ENCODE measurements at regions not wholly inside any gene's neighbourhood (a gene's known extent, or its start where the extent isn't known, plus 50 kb on each side); places are given as distances from the start of the nearest gene placed in this dataset.
A peak's percentile ranks its signal among the peaks of the same experiment; 100 is the strongest.
"Not testable (repeated sequence)": the region's sequence is repeated elsewhere in the genome, so short reads cannot be mapped to it uniquely, and the experiment has no call there.

DNA sequence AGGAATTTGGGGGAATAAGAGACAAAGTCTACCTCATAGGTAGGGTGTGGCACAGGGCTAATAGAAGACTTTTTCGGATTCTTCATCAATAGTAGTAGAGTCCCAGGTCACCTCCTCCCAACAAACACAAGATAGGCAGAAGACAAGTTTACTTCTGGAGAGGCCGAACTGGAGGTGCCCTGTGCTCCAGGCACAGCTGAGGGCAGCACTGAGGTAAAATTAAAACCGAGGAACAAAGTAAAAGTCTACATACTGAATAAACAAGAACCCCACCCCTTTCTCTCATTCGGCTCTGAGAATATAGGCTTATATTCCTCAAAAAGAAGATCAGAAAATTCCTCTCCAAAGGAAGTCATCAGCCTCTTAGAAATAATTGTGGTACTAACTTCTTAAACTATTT is 161.5 kb downstream of the SEC23A start:
- H3K4me1 Mint-ChIP-seq = no peaks in the 10 kb centered on the region
- H3K9me3 Mint-ChIP-seq = peaks cover 8% of the 10 kb centered on the region
- no peaks in the 10 kb centered on the region for H3K27me3 ChIP-seq
- H3K27me3 Mint-ChIP-seq (ENCODE audit: insufficient read depth, low read depth) = peaks cover 5% of the 10 kb centered on the region
- no peak overlapping the region for H2AFZ ChIP-seq (replicated peaks)
- no peak overlapping the region for H3K4me3 Mint-ChIP-seq
- H3K27ac ChIP-seq = no peak overlapping the region
- H3K36me3 Mint-ChIP-seq = no peaks in the 10 kb centered on the region
- H3K27ac Mint-ChIP-seq = no peak overlapping the region
- no peak overlapping the region for H3K4me2 ChIP-seq
- H3K79me2 ChIP-seq (ENCODE audit: low read depth) = no peaks in the 10 kb centered on the region
- H3K4me1 ChIP-seq = no peaks in the 10 kb centered on the region
- no peak overlapping the region for H3K4me3 ChIP-seq
- no peaks in the 10 kb centered on the region for H3K9me3 ChIP-seq (ENCODE audit: low read depth)
- no peaks in the 10 kb centered on the region for H3K36me3 ChIP-seq
- no peak for DNase-seq (ENCODE audit: low spot score)
- no peak overlapping the region for H3K9ac ChIP-seq
- no peaks in the 10 kb centered on the region for H3F3A ChIP-seq (ENCODE audit: low read depth)
- TF ChIP-seq EZH2phosphoT487 (IDR thresholded peaks at IDR 0.05) = no peak
- no peak for TF ChIP-seq CTCF (IDR thresholded peaks at IDR 0.05)
- TF ChIP-seq EZH2 (IDR thresholded peaks at IDR 0.05) = no peak
- H4K20me1 ChIP-seq (ENCODE audit: low read depth) = no peaks in the 10 kb centered on the region

- H3K36me3 ChIP-seq; H3K79me2 ChIP-seq (ENCODE audit: low read depth); H4K20me1 ChIP-seq (ENCODE audit: low read depth); H3K27me3 ChIP-seq; H3K4me1 ChIP-seq; H3K27ac Mint-ChIP-seq; H3K4me1 Mint-ChIP-seq; H3K9me3 ChIP-seq (ENCODE audit: low read depth); H3F3A ChIP-seq (ENCODE audit: low read depth); DNase-seq (ENCODE audit: low spot score); H3K9ac ChIP-seq; H3K27ac ChIP-seq; H3K36me3 Mint-ChIP-seq; H3K4me3 Mint-ChIP-seq; H3K4me2 ChIP-seq; H3K4me3 ChIP-seq; H3K27me3 Mint-ChIP-seq (ENCODE audit: insufficient read depth, low read depth); H3K9me3 Mint-ChIP-seq: not testable (repeated sequence)
- peak overlapping the region; percentile 63 for H2AFZ ChIP-seq (replicated peaks)
These were observed 170.4 kb downstream of the SEC23A start for GRCh38 chr14:38932653-38933000.

- Histone ChIP-seq H3K4me3 (no peak overlapping the region), H3F3A (ENCODE audit: low read depth) (no peaks in the 10 kb centered on the region), H3K27me3 (no peaks in the 10 kb centered on the region), H3K9me3 (ENCODE audit: low read depth) (no peaks in the 10 kb centered on the region), H3K9ac (no peak overlapping the region), H3K36me3 (no peaks in the 10 kb centered on the region), H3K4me1 (peaks cover 4% of the 10 kb centered on the region), H3K27ac (no peak overlapping the region), H4K20me1 (ENCODE audit: low read depth) (no peaks in the 10 kb centered on the region), H3K79me2 (ENCODE audit: low read depth) (no peaks in the 10 kb centered on the region), H2AFZ (replicated peaks) (peak overlapping the region; percentile 63), H3K4me2 (no peak overlapping the region)
- Mint-ChIP-seq H3K4me1 (no peaks in the 10 kb centered on the region), H3K4me3 (no peak overlapping the region), H3K27me3 (ENCODE audit: insufficient read depth, low read depth) (peaks cover 4% of the 10 kb centered on the region), H3K27ac (peak overlapping the region; percentile 52), H3K9me3 (peaks cover 6% of the 10 kb centered on the region), H3K36me3 (no peaks in the 10 kb centered on the region)
- TF ChIP-seq CTCF (IDR thresholded peaks at IDR 0.05) (no peak), EZH2phosphoT487 (IDR thresholded peaks at IDR 0.05) (no peak), EZH2 (IDR thresholded peaks at IDR 0.05) (no peak)
- DNase-seq (ENCODE audit: low spot score) = no peak
These were observed 170.9 kb downstream of the SEC23A start for GRCh38 chr14:38931969-38932652.

DNA sequence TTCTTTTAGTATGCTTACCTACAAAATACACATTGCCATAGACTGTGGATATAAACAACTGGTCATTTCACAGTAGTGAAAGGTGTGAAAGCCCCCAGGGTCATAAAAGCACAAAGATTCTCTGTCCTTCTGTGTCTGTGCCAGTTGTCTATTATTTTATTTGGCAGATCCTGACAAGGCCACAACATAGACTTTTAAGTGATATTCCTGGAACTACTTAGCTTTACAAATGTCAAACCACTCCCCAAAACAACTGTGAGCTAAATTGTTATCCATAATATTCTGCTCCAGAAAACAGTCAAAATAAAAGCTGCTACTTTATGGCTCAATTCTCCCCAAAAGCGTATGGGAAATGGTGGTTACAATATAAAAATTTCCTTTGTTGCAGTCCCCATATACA is 172.1 kb downstream of the SEC23A start:
- Mint-ChIP-seq H3K36me3 (no peaks in the 10 kb centered on the region), H3K27me3 (ENCODE audit: insufficient read depth, low read depth) (peaks cover 2% of the 10 kb centered on the region), H3K9me3 (peaks cover 3% of the 10 kb centered on the region), H3K4me1 (no peaks in the 10 kb centered on the region), H3K27ac (no peak overlapping the region), H3K4me3 (no peak overlapping the region)
- H3K27me3 ChIP-seq = no peaks in the 10 kb centered on the region
- no peaks in the 10 kb centered on the region for H3F3A ChIP-seq (ENCODE audit: low read depth)
- H3K9me3 ChIP-seq (ENCODE audit: low read depth) = no peaks in the 10 kb centered on the region
- H3K36me3 ChIP-seq = no peaks in the 10 kb centered on the region
- H3K4me3 ChIP-seq = no peak overlapping the region
- H2AFZ ChIP-seq (replicated peaks) = no peak overlapping the region
- no peak overlapping the region for H3K27ac ChIP-seq
- no peak overlapping the region for H3K4me2 ChIP-seq
- peaks cover 4% of the 10 kb centered on the region for H3K4me1 ChIP-seq
- TF ChIP-seq EZH2 (IDR thresholded peaks at IDR 0.05) = no peak
- TF ChIP-seq CTCF (IDR thresholded peaks at IDR 0.05) = no peak
- TF ChIP-seq EZH2phosphoT487 (IDR thresholded peaks at IDR 0.05) = no peak
- no peak for DNase-seq (ENCODE audit: low spot score)
- H3K9ac ChIP-seq = no peak overlapping the region
- no peaks in the 10 kb centered on the region for H3K79me2 ChIP-seq (ENCODE audit: low read depth)
- no peaks in the 10 kb centered on the region for H4K20me1 ChIP-seq (ENCODE audit: low read depth)

Data from neural progenitor cell (in vitro differentiated cells).